Keratinocyte (primary cell): ENCODE measurements at regions not wholly inside any gene's neighbourhood (a gene's known extent, or its start where the extent isn't known, plus 50 kb on each side); places are given as distances from the start of the nearest gene placed in this dataset.

Source experiments
- CTCF ChIP-seq, 3 experiments: IDR thresholded peaks in 1 of 3; conservative IDR thresholded peaks in 1 of 3; optimal IDR thresholded peaks in 1 of 3; 2 replicates in 2 of 3; 3 replicates in 1 of 3; pipeline versions ENCODE3 to v1.5.1; 2011; ENCODE audit warnings: low read length in 3 of 3, mild to moderate bottlenecking in 3 of 3, moderate library complexity in 2 of 3, control low read depth in 1 of 3, inconsistent platforms in 1 of 3; ENCODE audit not compliant: insufficient read depth in 2 of 3; ENCODE audit errors: extremely low read depth in 1 of 3
- EZH2 ChIP-seq: IDR thresholded peaks from one replicate; pipeline ENCODE4 v1.6.1; 2012; ENCODE audit warnings: inconsistent platforms, mild to moderate bottlenecking, low read length, moderate library complexity

GRCh38 chr10:109126016-109126415 lies 797.3 kb downstream of the XPNPEP1 start:
- TF ChIP-seq CTCF (optimal IDR thresholded peaks at IDR 0.05 in 1 of 3, IDR thresholded peaks at IDR 0.05 in 1 of 3, conservative IDR thresholded peaks at IDR 0.05 in 1 of 3; ENCODE audit: extremely low read depth in 1 of 3, insufficient read depth in 2 of 3, low read length in 3 of 3) (no peak), EZH2 (no peak)
